H1 (cell line): ENCODE measurements at regions not wholly inside any gene's neighbourhood (a gene's known extent, or its start where the extent isn't known, plus 50 kb on each side); places are given as distances from the start of the nearest gene placed in this dataset.

ENCODE experiments used
- CTCF ChIA-PET: fragments of 300-600 bp; sonication (Branson Sonifier 250); formaldehyde crosslinking; loops from one replicate; lab custom pipeline; 2021; ENCODE audit not compliant: partially characterized antibody; lab: Charles Lee
- POLR2A ChIA-PET: fragments of 300-600 bp; sonication (Branson Sonifier 250); formaldehyde crosslinking; loops from one replicate; lab custom pipeline; 2021; ENCODE audit warnings: inconsistent platforms; ENCODE audit not compliant: partially characterized antibody; lab: Charles Lee
- DNase-seq, 2 experiments: peaks; one replicate each; pipeline versions ENCODE4 v3.0.0 to v3.0.0-alpha.2; 2010 to 2022; ENCODE audit warnings: low spot score in 2 of 2, low read depth in 1 of 2, mixed read lengths in 1 of 2
- FAIRE-seq: peaks from 2 replicates; lab custom pipeline; 2011; peaks lifted over from hg19 to GRCh38; lab: Jason Lieb, UNC
- H2AFZ ChIP-seq: 2 replicates; pipeline ENCODE4 v1.8.1; 2012; ENCODE audit warnings: low read length, inconsistent platforms
- H2AK5ac ChIP-seq: 2 replicates; pipeline ENCODE4 v1.6.1; 2013; ENCODE audit warnings: low read depth, low read length
- H2BK120ac ChIP-seq: replicated peaks from 2 replicates; pipeline ENCODE3; 2013; ENCODE audit warnings: low read depth, low read length, inconsistent platforms
- H2BK12ac ChIP-seq: 2 replicates; pipeline ENCODE4 v1.6.1; 2013; ENCODE audit warnings: low read depth, low read length
- H2BK15ac ChIP-seq: 2 replicates; pipeline ENCODE4 v1.6.1; 2013; ENCODE audit warnings: low read length
- H2BK20ac ChIP-seq: 2 replicates; pipeline ENCODE4 v1.6.1; 2013; ENCODE audit warnings: low read length
- H2BK5ac ChIP-seq: 2 replicates; pipeline ENCODE4 v1.6.1; 2013; ENCODE audit warnings: low read depth, low read length
- H3K14ac ChIP-seq: 2 replicates; pipeline ENCODE4 v1.6.1; 2013; ENCODE audit warnings: inconsistent platforms; ENCODE audit not compliant: insufficient read length
- H3K18ac ChIP-seq: 2 replicates; pipeline ENCODE4 v1.6.1; 2013; ENCODE audit warnings: low read length; ENCODE audit errors: extremely low read depth
- H3K23ac ChIP-seq: 2 replicates; pipeline ENCODE4 v1.6.1; 2013; ENCODE audit warnings: inconsistent platforms; ENCODE audit not compliant: insufficient read length
- H3K23me2 ChIP-seq: 2 replicates; pipeline ENCODE4 v1.6.1; 2013; ENCODE audit warnings: low read depth, low read length
- H3K27ac ChIP-seq: 2 replicates; pipeline ENCODE4 v1.6.1; 2011; ENCODE audit warnings: low read depth, low read length, inconsistent platforms
- H3K27me3 ChIP-seq, 4 experiments: replicated peaks in 1 of 4; 1 replicate in 1 of 4; 2 replicates in 3 of 4; pipeline versions ENCODE4 v1.6.1 to v1.8.1; 2011 to 2013; ENCODE audit warnings: low read length in 3 of 4, mild to moderate bottlenecking in 3 of 4, inconsistent platforms in 2 of 4, mixed read lengths in 2 of 4, moderate library complexity in 1 of 4; ENCODE audit not compliant: control insufficient read depth in 3 of 4, insufficient read depth in 3 of 4; ENCODE audit errors: extremely low read depth in 1 of 4
- H3K36me3 ChIP-seq, 4 experiments: 2 replicates each; pipeline versions ENCODE4 v1.6.1 to v1.8.1; 2011 to 2013; ENCODE audit warnings: mild to moderate bottlenecking in 4 of 4, low read length in 3 of 4, moderate library complexity in 2 of 4, control low read depth in 1 of 4, inconsistent platforms in 1 of 4; ENCODE audit not compliant: insufficient read depth in 4 of 4, control insufficient read depth in 2 of 4
- H3K4ac ChIP-seq: replicated peaks from 2 replicates; pipeline ENCODE3; 2013; ENCODE audit warnings: low read length, low read depth, mixed read lengths, inconsistent platforms; ENCODE audit not compliant: insufficient read length
- H3K4me1 ChIP-seq, 4 experiments: replicated peaks in 1 of 4; 1 replicate in 1 of 4; 2 replicates in 3 of 4; pipeline versions ENCODE4 v1.6.1 to v1.8.1; 2011 to 2013; ENCODE audit warnings: low read length in 3 of 4, inconsistent platforms in 2 of 4, mixed read lengths in 1 of 4; ENCODE audit not compliant: insufficient read depth in 4 of 4, control insufficient read depth in 3 of 4
- H3K4me2 ChIP-seq, 2 experiments: 2 replicates each; pipeline versions ENCODE4 v1.6.1 to v1.8.1; 2011 to 2013; ENCODE audit warnings: low read depth in 2 of 2, low read length in 2 of 2, control low read depth in 1 of 2, inconsistent platforms in 1 of 2, mild to moderate bottlenecking in 1 of 2; ENCODE audit not compliant: insufficient read depth in 1 of 2
- H3K4me3 ChIP-seq, 4 experiments: fragments of 200-600, 300-600 bp in 1 of 4; sonication (generic), shearing (Covaris generic), sonication (Bioruptor Twin) in 1 of 4; 2 replicates each; pipeline versions ENCODE4 v1.5.1 to v1.8.1; 2011 to 2016; ENCODE audit warnings: low read length in 4 of 4, low read depth in 3 of 4, control low read depth in 2 of 4, inconsistent platforms in 2 of 4, mild to moderate bottlenecking in 2 of 4, mixed read lengths in 1 of 4, moderate library complexity in 1 of 4; ENCODE audit not compliant: insufficient read depth in 2 of 4; ENCODE audit errors: extremely low read depth in 1 of 4
- H3K56ac ChIP-seq: replicated peaks from 2 replicates; pipeline ENCODE3; 2013; ENCODE audit warnings: low read depth, mild to moderate bottlenecking, mixed read lengths, low read length, inconsistent platforms; ENCODE audit not compliant: insufficient read length
- H3K79me1 ChIP-seq: 2 replicates; pipeline ENCODE4 v1.6.1; 2013; ENCODE audit warnings: low read depth, low read length, control low read depth
- H3K79me2 ChIP-seq, 2 experiments: 2 replicates each; pipeline versions ENCODE4 v1.6.1 to v1.8.1; 2012 to 2013; ENCODE audit warnings: low read length in 2 of 2, mild to moderate bottlenecking in 2 of 2, inconsistent platforms in 1 of 2; ENCODE audit not compliant: insufficient read depth in 2 of 2, control insufficient read depth in 1 of 2
- H3K9ac ChIP-seq, 4 experiments: replicated peaks in 1 of 4; 1 replicate in 1 of 4; 2 replicates in 3 of 4; pipeline versions ENCODE4 v1.6.1 to v1.8.1; 2011 to 2013; ENCODE audit warnings: low read depth in 3 of 4, low read length in 3 of 4, control low read depth in 2 of 4, mild to moderate bottlenecking in 2 of 4, moderate library complexity in 2 of 4, inconsistent platforms in 1 of 4; ENCODE audit errors: extremely low read depth in 1 of 4
- H3K9me3 ChIP-seq, 2 experiments: 2 replicates each; pipeline versions ENCODE4 v1.6.1 to v1.8.1; 2012 to 2013; ENCODE audit warnings: mild to moderate bottlenecking in 2 of 2, moderate library complexity in 2 of 2, control low read depth in 1 of 2, inconsistent platforms in 1 of 2, low read depth in 1 of 2, low read length in 1 of 2, mixed read lengths in 1 of 2; ENCODE audit not compliant: insufficient read depth in 2 of 2
- H4K20me1 ChIP-seq, 2 experiments: replicated peaks in 1 of 2; 2 replicates each; pipeline versions ENCODE3 to v1.8.1; 2011 to 2013; ENCODE audit warnings: inconsistent platforms in 2 of 2, low read length in 2 of 2, mild to moderate bottlenecking in 1 of 2; ENCODE audit not compliant: insufficient read depth in 2 of 2, control insufficient read depth in 1 of 2
- H4K5ac ChIP-seq: 2 replicates; pipeline ENCODE4 v1.6.1; 2013; ENCODE audit warnings: low read length, low read depth, mixed read lengths, inconsistent platforms; ENCODE audit not compliant: insufficient read length
- H4K8ac ChIP-seq: 2 replicates; pipeline ENCODE4 v1.8.0; 2013; ENCODE audit warnings: mild to moderate bottlenecking, moderate library complexity, low read length, inconsistent platforms; ENCODE audit not compliant: insufficient read depth; ENCODE audit errors: extremely low read depth
- H4K91ac ChIP-seq: replicated peaks from 2 replicates; pipeline ENCODE3; 2013; ENCODE audit warnings: low read length, mixed read lengths, inconsistent platforms; ENCODE audit not compliant: insufficient read length
- BRCA1 ChIP-seq: IDR thresholded peaks from 2 replicates; pipeline ENCODE4 v1.6.1; 2012; ENCODE audit warnings: low read depth, low read length, improper control_type of control experiment
- EGR1 ChIP-seq: IDR thresholded peaks from 2 replicates; pipeline ENCODE4 v1.6.1; 2011; ENCODE audit warnings: low read depth, low read length, borderline replicate concordance
- EP300 ChIP-seq, 2 experiments: IDR thresholded peaks; 1 replicate in 1 of 2; 2 replicates in 1 of 2; pipeline ENCODE4 v1.6.1; 2011 to 2012; ENCODE audit warnings: low read depth in 2 of 2, low read length in 2 of 2, mild to moderate bottlenecking in 2 of 2, borderline replicate concordance in 1 of 2, inconsistent platforms in 1 of 2, moderate library complexity in 1 of 2
- GTF2F1 ChIP-seq: IDR thresholded peaks from 2 replicates; pipeline ENCODE4 v1.6.1; 2012; ENCODE audit warnings: low read depth, low read length, improper control_type of control experiment, borderline replicate concordance
- HDAC2 ChIP-seq, 2 experiments: fragments of 300-600 bp in 1 of 2; sonication (generic) in 1 of 2; IDR thresholded peaks; 2 replicates each; pipeline ENCODE4 v1.6.1; 2011 to 2012; ENCODE audit warnings: low read depth in 2 of 2, low read length in 2 of 2, mild to moderate bottlenecking in 2 of 2, moderate library complexity in 2 of 2, borderline replicate concordance in 1 of 2, inconsistent platforms in 1 of 2
- KDM5A ChIP-seq: fragments of 200-600 bp; IDR thresholded peaks from 2 replicates; pipeline ENCODE4 v1.7.1; 2012; ENCODE audit warnings: mild to moderate bottlenecking, low read length, inconsistent platforms, mixed read lengths
- RBBP5 ChIP-seq: IDR thresholded peaks from 2 replicates; pipeline ENCODE4 v1.7.1; 2012; ENCODE audit warnings: low read depth, mild to moderate bottlenecking, inconsistent platforms, low read length, moderate library complexity, borderline replicate concordance
- TBP ChIP-seq: IDR thresholded peaks from 2 replicates; pipeline ENCODE4 v1.6.1; 2011; ENCODE audit warnings: low read depth, low read length, improper control_type of control experiment
- TEAD4 ChIP-seq: IDR thresholded peaks from 2 replicates; pipeline ENCODE4 v1.6.1; 2012; ENCODE audit warnings: low read depth, low read length, inconsistent platforms, mixed read lengths
- YY1 ChIP-seq: IDR thresholded peaks from 2 replicates; pipeline ENCODE4 v1.6.1; 2011; ENCODE audit warnings: low read depth, mild to moderate bottlenecking, low read length
- WGBS, 2 experiments: shearing (Covaris generic) in 1 of 2; methylation state at CpG; one replicate each; pipeline versions ENCODE4 v1.1.6 to v1.1.7; 2013 to 2015; ENCODE audit warnings: low lambda C conversion rate in 2 of 2, mixed read lengths in 2 of 2, inconsistent platforms in 1 of 2, low coverage in 1 of 2, missing lambda C conversion rate in 1 of 2; ENCODE audit not compliant: insufficient replicate concordance in 2 of 2, insufficient coverage in 1 of 2, insufficient read length in 1 of 2; ENCODE audit errors: extremely low coverage in 1 of 2, missing lambda C conversion rate in 1 of 2; 5-methylcytosine and 5-hydroxymethylcytosine counted together

DNA sequence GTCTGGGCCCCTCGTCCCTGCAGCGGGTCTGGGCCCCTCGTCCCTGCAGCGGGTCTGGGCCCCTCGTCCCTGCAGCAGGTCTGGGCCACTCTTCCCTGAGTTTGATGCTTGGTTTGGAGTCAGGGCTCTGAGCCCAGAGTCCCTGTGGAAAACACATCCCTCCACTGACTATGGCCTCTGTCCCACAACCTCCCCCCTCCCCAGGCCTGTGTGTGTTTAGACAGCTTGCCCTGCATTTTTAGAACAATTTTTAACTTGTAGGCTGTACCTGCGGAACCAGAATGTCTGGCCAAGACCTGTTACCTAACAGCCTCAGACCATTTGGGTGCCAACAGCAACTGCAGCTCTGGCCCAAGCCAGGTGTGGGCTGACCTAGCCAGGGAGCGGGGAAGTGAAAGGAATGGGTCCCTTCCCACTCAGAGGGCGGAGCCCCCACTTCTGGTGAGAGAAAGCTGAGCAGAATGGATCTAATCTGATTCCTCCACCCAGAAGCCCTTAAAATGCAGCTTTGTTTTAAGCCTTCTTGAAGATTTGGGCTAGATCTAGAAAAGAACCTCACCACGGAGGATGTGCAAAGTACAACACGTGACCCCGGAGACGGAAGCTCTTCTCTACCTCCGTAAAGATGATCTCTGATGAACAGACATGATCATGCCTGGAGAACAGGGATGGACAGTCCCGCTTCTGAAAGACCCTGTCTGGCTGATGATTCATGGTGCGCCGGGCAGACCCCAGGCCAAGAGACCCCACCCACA lies 60.5 kb upstream of the TFRC start:
- no peaks in the 10 kb centered on the region for H3K79me1 ChIP-seq
- 0 out of 2 replicates have a peak overlapping the region, but pooled peaks have one; percentile 39 for H4K8ac ChIP-seq
- DNase-seq, result no peak
- WGBS, 2 experiments, result 93% methylated on average over 14 of the region's 16 CpGs; no CpG with 5 or more reads in 1 of the 2 experiments
- H3K4me2 ChIP-seq, result no peak overlapping the region; a peak in 1 of 4 replicates
- POLR2A ChIA-PET, result interaction anchor here (1.4 kb wide), 1 partner anchor 380 kb away, joined by 3 read pairs; no protein-coding TSS in a partner anchor
- no peaks in the 10 kb centered on the region for H3K27me3 ChIP-seq
- H3K18ac ChIP-seq, result peak overlapping the region; percentile 13; the same call in 1 of the 2 replicates
- no peak overlapping the region for H3K56ac ChIP-seq
- peaks cover 0 to 3% of the 10 kb centered on the region in 2 experiments; a peak in 1 of 4 replicates for H3K9me3 ChIP-seq
- peaks cover 0 to 17% (median 6%) of the 10 kb centered on the region in 4 experiments; a peak in 4 of 7 replicates for H3K4me1 ChIP-seq
- H2AK5ac ChIP-seq, result 0 out of 2 replicates have a peak overlapping the region, but pooled peaks have one; percentile 53
- H3K14ac ChIP-seq, result no peak overlapping the region
- H3K4ac ChIP-seq, result no peak overlapping the region
- FAIRE-seq, result no peak
- CTCF ChIA-PET, result interaction anchor here (0.6 to 1.5 kb wide), 6 partner anchors 12 to 54 kb away, joined by 3 to 5 read pairs (median 4); no protein-coding TSS in a partner anchor
- no peak overlapping the region for H3K9ac ChIP-seq
- no peak overlapping the region for H3K4me3 ChIP-seq
- H3K27ac ChIP-seq, result no peak overlapping the region
- H4K20me1 ChIP-seq, result no peaks in the 10 kb centered on the region
- no peak overlapping the region for H2BK120ac ChIP-seq
- no peak overlapping the region for H2BK12ac ChIP-seq
- H3K36me3 ChIP-seq, result no peaks in the 10 kb centered on the region
- H2BK5ac ChIP-seq, result no peak overlapping the region
- no peak overlapping the region for H2AFZ ChIP-seq
- H4K5ac ChIP-seq, result no peak overlapping the region
- H2BK15ac ChIP-seq, result peak overlapping the region; percentile 95; the same call in 1 of the 2 replicates
- no peaks in the 10 kb centered on the region for H3K79me2 ChIP-seq
- no peak overlapping the region for H2BK20ac ChIP-seq
- no peaks in the 10 kb centered on the region for H3K23me2 ChIP-seq
- H3K23ac ChIP-seq, result no peak overlapping the region
- no peak overlapping the region for H4K91ac ChIP-seq
- TF ChIP-seq GTF2F1 (no peak), BRCA1 (no peak), TBP (no peak), TEAD4 (no peak), HDAC2 (IDR thresholded peaks at IDR 0.05; ENCODE audit: borderline replicate concordance in 1 of 2, low read depth in 2 of 2, low read length in 2 of 2) (no peak), EP300 (IDR thresholded peaks at IDR 0.05; ENCODE audit: borderline replicate concordance in 1 of 2, low read depth in 2 of 2, low read length in 2 of 2) (no peak), YY1 (no peak), RBBP5 (no peak), EGR1 (no peak), KDM5A (no peak)
- TF ChIP-seq, all 59 proteins: peak for 0
